ENCODE measurements at regions not wholly inside any gene's neighbourhood (a gene's known extent, or its start where the extent isn't known, plus 50 kb on each side); places are given as distances from the start of the nearest gene placed in this dataset.

DNA sequence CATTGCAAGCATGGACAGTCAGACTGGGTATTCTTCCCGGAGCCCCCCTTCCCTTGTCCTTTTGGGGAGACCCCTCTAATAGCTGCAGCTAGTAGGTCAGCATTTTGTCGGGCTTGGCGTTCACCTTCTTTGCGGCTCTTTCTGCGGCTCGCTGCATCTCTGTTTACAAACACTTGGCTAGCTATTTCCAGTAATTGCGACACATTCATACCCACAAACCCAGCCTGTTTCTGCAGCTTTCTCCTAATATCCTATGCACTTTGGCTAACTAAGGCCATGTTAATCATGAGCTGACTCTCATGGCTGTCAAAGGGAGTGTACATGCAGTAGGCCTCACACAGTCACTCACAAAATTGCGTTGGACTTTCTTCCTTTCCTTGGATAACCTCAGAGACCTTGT, 716.4 kb downstream of the AMY1C start:
- TF ChIP-seq, protein P1, sequence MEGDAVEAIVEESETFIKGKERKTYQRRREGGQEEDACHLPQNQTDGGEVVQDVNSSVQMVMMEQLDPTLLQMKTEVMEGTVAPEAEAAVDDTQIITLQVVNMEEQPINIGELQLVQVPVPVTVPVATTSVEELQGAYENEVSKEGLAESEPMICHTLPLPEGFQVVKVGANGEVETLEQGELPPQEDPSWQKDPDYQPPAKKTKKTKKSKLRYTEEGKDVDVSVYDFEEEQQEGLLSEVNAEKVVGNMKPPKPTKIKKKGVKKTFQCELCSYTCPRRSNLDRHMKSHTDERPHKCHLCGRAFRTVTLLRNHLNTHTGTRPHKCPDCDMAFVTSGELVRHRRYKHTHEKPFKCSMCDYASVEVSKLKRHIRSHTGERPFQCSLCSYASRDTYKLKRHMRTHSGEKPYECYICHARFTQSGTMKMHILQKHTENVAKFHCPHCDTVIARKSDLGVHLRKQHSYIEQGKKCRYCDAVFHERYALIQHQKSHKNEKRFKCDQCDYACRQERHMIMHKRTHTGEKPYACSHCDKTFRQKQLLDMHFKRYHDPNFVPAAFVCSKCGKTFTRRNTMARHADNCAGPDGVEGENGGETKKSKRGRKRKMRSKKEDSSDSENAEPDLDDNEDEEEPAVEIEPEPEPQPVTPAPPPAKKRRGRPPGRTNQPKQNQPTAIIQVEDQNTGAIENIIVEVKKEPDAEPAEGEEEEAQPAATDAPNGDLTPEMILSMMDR (conservative IDR thresholded peaks at IDR 0.05), result no peak
- no peak for TF ChIP-seq EZH2 (IDR thresholded peaks at IDR 0.05; ENCODE audit: low read depth)

Data from PC-9 (cell line).